ENCODE measurements at regions not wholly inside any gene's neighbourhood (a gene's known extent, or its start where the extent isn't known, plus 50 kb on each side); places are given as distances from the start of the nearest gene placed in this dataset.

DNA sequence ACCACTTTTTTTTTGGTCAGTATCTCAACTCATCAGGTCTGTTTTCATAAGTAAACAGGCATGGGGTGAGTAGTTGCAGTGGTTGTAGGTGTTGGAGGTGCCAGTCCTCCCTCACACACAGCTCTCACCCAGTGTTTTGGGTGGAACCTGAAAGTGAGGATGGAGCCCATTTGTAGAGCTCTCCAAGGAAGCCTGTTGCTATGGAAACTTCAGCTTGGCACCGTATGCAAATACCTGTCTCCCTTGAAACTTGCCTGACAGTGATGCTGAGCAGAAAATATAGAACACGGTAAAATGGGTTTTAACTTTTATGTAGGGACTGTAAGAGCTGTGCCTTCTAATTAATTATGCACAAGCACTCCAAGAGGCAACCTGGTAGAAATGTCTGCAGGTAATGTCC, 214.1 kb downstream of the AJAP1 start:
- no peaks in the 10 kb centered on the region for H3K9me3 Mint-ChIP-seq (ENCODE audit: insufficient read depth)
- no peak overlapping the region for H3K27ac ChIP-seq (ENCODE audit: low read length in 2 of 2)
- H3K4me3 Mint-ChIP-seq: no peak overlapping the region
- H3K27ac Mint-ChIP-seq: no peak overlapping the region
- no peak for TF ChIP-seq CTCF (IDR thresholded peaks at IDR 0.05)
- TF ChIP-seq EZH2 (IDR thresholded peaks at IDR 0.05; ENCODE audit: borderline replicate concordance, insufficient read depth, low read depth, low read length, poor library complexity, severe bottlenecking): no peak
- peaks cover 4% of the 10 kb centered on the region for H3K27me3 Mint-ChIP-seq
- H3K9me3 ChIP-seq (ENCODE audit: control extremely low read depth in 1 of 3, control insufficient read depth in 2 of 3, insufficient read depth in 1 of 3, low read length in 2 of 3): peaks cover 0 to 5% (median 0%) of the 10 kb centered on the region in 3 donors
- H3K27me3 ChIP-seq (replicated peaks in 1 of 4; ENCODE audit: control extremely low read depth in 1 of 4, control insufficient read depth in 3 of 4, insufficient read depth in 4 of 4, low read length in 3 of 4): no peaks in the 10 kb centered on the region
- H2AFZ ChIP-seq (ENCODE audit: insufficient read depth, low read depth, low read length, poor library complexity, severe bottlenecking): no peak overlapping the region
- intact Hi-C loops (cut with micrococcal nuclease): no loop called here
- DNase-seq (no peak), ATAC-seq (ENCODE audit: low read depth) (no peak)
- no peaks in the 10 kb centered on the region for H3K79me2 ChIP-seq (ENCODE audit: control insufficient read depth, insufficient read depth, low read length)
- no peaks in the 10 kb centered on the region for H3K4me1 ChIP-seq (ENCODE audit: control insufficient read depth in 2 of 2, insufficient read depth in 2 of 2, low read length in 2 of 2)
- ChIA-PET POLR2A (no interaction called here), CTCF (no interaction called here)
- no peak overlapping the region for H3K9ac ChIP-seq (ENCODE audit: low read length)
- 83% methylated on average over 1 of the region's 2 CpGs for WGBS (ENCODE audit: insufficient coverage)
- no peak overlapping the region for H3K4me3 ChIP-seq (ENCODE audit: control extremely low read depth in 1 of 5, extremely low read depth in 1 of 5, insufficient read depth in 1 of 5, low read depth in 2 of 5, low read length in 4 of 5)
- no peaks in the 10 kb centered on the region for H3K36me3 ChIP-seq (replicated peaks in 1 of 2; ENCODE audit: control extremely low read depth in 1 of 2, control insufficient read depth in 1 of 2, extremely low read depth in 1 of 2, insufficient read depth in 2 of 2, low read length in 1 of 2)
- H3K4me2 ChIP-seq (replicated peaks; ENCODE audit: low read depth, low read length, poor library complexity, severe bottlenecking): no peak overlapping the region
- no peaks in the 10 kb centered on the region for H3K4me1 Mint-ChIP-seq
- no peaks in the 10 kb centered on the region for H4K20me1 ChIP-seq (ENCODE audit: control insufficient read depth, insufficient read depth, low read length, poor library complexity, severe bottlenecking)

GRCh38 chr1:4856396-4856795, 202.0 kb downstream of the AJAP1 start:
- CTCF ChIA-PET: no interaction called here
- no peak for TF ChIP-seq EZH2 (IDR thresholded peaks at IDR 0.05; ENCODE audit: borderline replicate concordance, insufficient read depth, low read depth, low read length, poor library complexity, severe bottlenecking)
- no peak for TF ChIP-seq CTCF (IDR thresholded peaks at IDR 0.05)
- H3K36me3 ChIP-seq (replicated peaks in 1 of 2; ENCODE audit: control extremely low read depth in 1 of 2, control insufficient read depth in 1 of 2, extremely low read depth in 1 of 2, insufficient read depth in 2 of 2, low read length in 1 of 2): no peaks in the 10 kb centered on the region
- no peaks in the 10 kb centered on the region for H3K9me3 ChIP-seq (ENCODE audit: control extremely low read depth in 1 of 3, control insufficient read depth in 2 of 3, insufficient read depth in 1 of 3, low read length in 2 of 3)
- POLR2A ChIA-PET: no interaction called here
- H3K4me2 ChIP-seq (replicated peaks; ENCODE audit: low read depth, low read length, poor library complexity, severe bottlenecking): no peak overlapping the region
- DNase-seq: no peak
- Mint-ChIP-seq H3K9me3 (ENCODE audit: insufficient read depth) (peaks cover 5% of the 10 kb centered on the region), H3K4me1 (no peaks in the 10 kb centered on the region), H3K27me3 (no peaks in the 10 kb centered on the region), H3K27ac (no peak overlapping the region), H3K4me3 (no peak overlapping the region)
- WGBS (ENCODE audit: insufficient coverage): 100% methylated on average over 3 of the region's 3 CpGs
- no peak for ATAC-seq (ENCODE audit: low read depth)
- no peaks in the 10 kb centered on the region for H3K4me1 ChIP-seq (ENCODE audit: control insufficient read depth in 2 of 2, insufficient read depth in 2 of 2, low read length in 2 of 2)
- no peak overlapping the region for H3K27ac ChIP-seq (ENCODE audit: low read length in 2 of 2)
- no peak overlapping the region for H3K4me3 ChIP-seq (ENCODE audit: control extremely low read depth in 1 of 5, extremely low read depth in 1 of 5, insufficient read depth in 1 of 5, low read depth in 2 of 5, low read length in 4 of 5)
- H3K27me3 ChIP-seq (replicated peaks in 1 of 4; ENCODE audit: control extremely low read depth in 1 of 4, control insufficient read depth in 3 of 4, insufficient read depth in 4 of 4, low read length in 3 of 4): peaks cover 0 to 3% (median 0%) of the 10 kb centered on the region in 4 experiments
- H3K79me2 ChIP-seq (ENCODE audit: control insufficient read depth, insufficient read depth, low read length): no peaks in the 10 kb centered on the region
- H3K9ac ChIP-seq (ENCODE audit: low read length): no peak overlapping the region
- intact Hi-C loops (cut with micrococcal nuclease): no loop called here
- H4K20me1 ChIP-seq (ENCODE audit: control insufficient read depth, insufficient read depth, low read length, poor library complexity, severe bottlenecking): no peaks in the 10 kb centered on the region
- no peak overlapping the region for H2AFZ ChIP-seq (ENCODE audit: insufficient read depth, low read depth, low read length, poor library complexity, severe bottlenecking)
